Smooth muscle cell (in vitro differentiated cells): ENCODE measurements at regions not wholly inside any gene's neighbourhood (a gene's known extent, or its start where the extent isn't known, plus 50 kb on each side); places are given as distances from the start of the nearest gene placed in this dataset.

ENCODE experiments used
- DNase-seq: peaks from one replicate; lab custom pipeline; 2025; ENCODE audit not compliant: unreplicated experiment; lab: John Stamatoyannopoulos, UW
- H2AFZ ChIP-seq: fragments of 200-600 bp; sonication (generic); 2 replicates; pipeline ENCODE4 v1.6.0; 2016; ENCODE audit warnings: antibody characterized with exemption, low read depth, mild to moderate bottlenecking
- H3F3A ChIP-seq: fragments of 200-600 bp; sonication (generic); 2 replicates; pipeline ENCODE4 v1.6.0; 2017; ENCODE audit warnings: antibody characterized with exemption, low read depth
- H3K27ac ChIP-seq: fragments of 200-600 bp; sonication (generic); 2 replicates; pipeline ENCODE4 v1.5.1; 2016; ENCODE audit warnings: low read depth, mild to moderate bottlenecking
- H3K27me3 ChIP-seq: fragments of 200-600 bp; sonication (generic); 2 replicates; pipeline ENCODE4 v1.6.1; 2016; ENCODE audit warnings: low read depth, mild to moderate bottlenecking
- H3K36me3 ChIP-seq: fragments of 200-600 bp; sonication (generic); 2 replicates; pipeline ENCODE4 v1.5.1; 2016; ENCODE audit warnings: low read depth
- H3K4me1 ChIP-seq: fragments of 200-600 bp; sonication (generic); 2 replicates; pipeline ENCODE4 v1.5.1; 2016; ENCODE audit warnings: low read depth
- H3K4me2 ChIP-seq: fragments of 200-600 bp; sonication (generic); 2 replicates; pipeline ENCODE4 v1.6.0; 2016; ENCODE audit warnings: mild to moderate bottlenecking
- H3K4me3 ChIP-seq: fragments of 200-600 bp; sonication (generic); 2 replicates; pipeline ENCODE4 v1.5.1; 2016; ENCODE audit warnings: mild to moderate bottlenecking
- H3K79me2 ChIP-seq: fragments of 200-600 bp; sonication (generic); 2 replicates; pipeline ENCODE4 v1.6.0; 2016; ENCODE audit warnings: low read depth, mild to moderate bottlenecking
- H3K9ac ChIP-seq: fragments of 200-600 bp; sonication (generic); 2 replicates; pipeline ENCODE4 v1.6.0; 2016; ENCODE audit warnings: low read depth
- H3K9me3 ChIP-seq: fragments of 200-600 bp; sonication (generic); replicated peaks from 2 replicates; pipeline ENCODE4 v1.5.1; 2016; ENCODE audit warnings: low read depth
- H4K20me1 ChIP-seq: fragments of 200-600 bp; sonication (generic); 2 replicates; pipeline ENCODE4 v1.6.0; 2016; ENCODE audit warnings: low read depth
- whole genome bisulfite sequencing: methylation state at CpG from one replicate; pipeline ENCODE4 v1.1.7; 2016; ENCODE audit warnings: low lambda C conversion rate; 5-methylcytosine and 5-hydroxymethylcytosine counted together
- TF ChIP-seq, protein P1 (sequence below): fragments of 200-600 bp; sonication (generic); IDR thresholded peaks from 2 replicates; pipeline ENCODE4 v1.5.1; 2017; ENCODE audit warnings: borderline replicate concordance, mild to moderate bottlenecking, antibody characterized with exemption; ENCODE audit not compliant: insufficient read depth, poor library complexity, severe bottlenecking

GRCh38 chr2:76082509-76082908 lies 371.8 kb upstream of the GCFC2 start:
- 79% methylated on average over 3 of the region's 3 CpGs for WGBS
- no peak for DNase-seq
- TF ChIP-seq, protein P1, sequence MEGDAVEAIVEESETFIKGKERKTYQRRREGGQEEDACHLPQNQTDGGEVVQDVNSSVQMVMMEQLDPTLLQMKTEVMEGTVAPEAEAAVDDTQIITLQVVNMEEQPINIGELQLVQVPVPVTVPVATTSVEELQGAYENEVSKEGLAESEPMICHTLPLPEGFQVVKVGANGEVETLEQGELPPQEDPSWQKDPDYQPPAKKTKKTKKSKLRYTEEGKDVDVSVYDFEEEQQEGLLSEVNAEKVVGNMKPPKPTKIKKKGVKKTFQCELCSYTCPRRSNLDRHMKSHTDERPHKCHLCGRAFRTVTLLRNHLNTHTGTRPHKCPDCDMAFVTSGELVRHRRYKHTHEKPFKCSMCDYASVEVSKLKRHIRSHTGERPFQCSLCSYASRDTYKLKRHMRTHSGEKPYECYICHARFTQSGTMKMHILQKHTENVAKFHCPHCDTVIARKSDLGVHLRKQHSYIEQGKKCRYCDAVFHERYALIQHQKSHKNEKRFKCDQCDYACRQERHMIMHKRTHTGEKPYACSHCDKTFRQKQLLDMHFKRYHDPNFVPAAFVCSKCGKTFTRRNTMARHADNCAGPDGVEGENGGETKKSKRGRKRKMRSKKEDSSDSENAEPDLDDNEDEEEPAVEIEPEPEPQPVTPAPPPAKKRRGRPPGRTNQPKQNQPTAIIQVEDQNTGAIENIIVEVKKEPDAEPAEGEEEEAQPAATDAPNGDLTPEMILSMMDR, result no peak
- Histone ChIP-seq H3K4me2 (no peak overlapping the region), H4K20me1 (no peaks in the 10 kb centered on the region), H3K4me3 (no peak overlapping the region), H2AFZ (no peak overlapping the region), H3K27ac (no peak overlapping the region), H3K27me3 (no peaks in the 10 kb centered on the region), H3K9ac (no peak overlapping the region), H3K79me2 (no peaks in the 10 kb centered on the region), H3F3A (peaks cover under 1% of the 10 kb centered on the region), H3K4me1 (no peaks in the 10 kb centered on the region), H3K9me3 (no peaks in the 10 kb centered on the region), H3K36me3 (no peaks in the 10 kb centered on the region)

- Histone ChIP-seq H3K27me3 (no peaks in the 10 kb centered on the region), H3K4me1 (no peaks in the 10 kb centered on the region), H3K4me3 (no peak overlapping the region), H4K20me1 (no peaks in the 10 kb centered on the region), H3F3A (no peaks in the 10 kb centered on the region), H3K27ac (no peak overlapping the region), H3K9ac (no peak overlapping the region), H3K36me3 (no peaks in the 10 kb centered on the region), H3K79me2 (no peaks in the 10 kb centered on the region), H3K9me3 (no peaks in the 10 kb centered on the region), H3K4me2 (no peak overlapping the region), H2AFZ (no peak overlapping the region)
- TF ChIP-seq, protein P1, result no peak
- 48% methylated on average over 2 of the region's 2 CpGs for WGBS
- DNase-seq, result no peak
Measured at GRCh38 chr2:76080154-76080553, 369.4 kb upstream of the GCFC2 start.

- DNase-seq, result no peak
- H3K4me3 ChIP-seq, result no peak overlapping the region
- 96% methylated on average over 1 of the region's 1 CpG for WGBS
- H2AFZ ChIP-seq, result no peak overlapping the region
- no peak overlapping the region for H3K4me2 ChIP-seq
- H3K9me3 ChIP-seq, result no peaks in the 10 kb centered on the region
- TF ChIP-seq, protein P1, result no peak
- no peaks in the 10 kb centered on the region for H3K27me3 ChIP-seq
- H4K20me1 ChIP-seq, result no peaks in the 10 kb centered on the region
- no peaks in the 10 kb centered on the region for H3K36me3 ChIP-seq
- no peaks in the 10 kb centered on the region for H3F3A ChIP-seq
- H3K4me1 ChIP-seq, result no peaks in the 10 kb centered on the region
- no peaks in the 10 kb centered on the region for H3K79me2 ChIP-seq
- H3K9ac ChIP-seq, result no peak overlapping the region
- no peak overlapping the region for H3K27ac ChIP-seq
Measured at GRCh38 chr2:76075126-76075525, 364.4 kb upstream of the GCFC2 start.

DNA sequence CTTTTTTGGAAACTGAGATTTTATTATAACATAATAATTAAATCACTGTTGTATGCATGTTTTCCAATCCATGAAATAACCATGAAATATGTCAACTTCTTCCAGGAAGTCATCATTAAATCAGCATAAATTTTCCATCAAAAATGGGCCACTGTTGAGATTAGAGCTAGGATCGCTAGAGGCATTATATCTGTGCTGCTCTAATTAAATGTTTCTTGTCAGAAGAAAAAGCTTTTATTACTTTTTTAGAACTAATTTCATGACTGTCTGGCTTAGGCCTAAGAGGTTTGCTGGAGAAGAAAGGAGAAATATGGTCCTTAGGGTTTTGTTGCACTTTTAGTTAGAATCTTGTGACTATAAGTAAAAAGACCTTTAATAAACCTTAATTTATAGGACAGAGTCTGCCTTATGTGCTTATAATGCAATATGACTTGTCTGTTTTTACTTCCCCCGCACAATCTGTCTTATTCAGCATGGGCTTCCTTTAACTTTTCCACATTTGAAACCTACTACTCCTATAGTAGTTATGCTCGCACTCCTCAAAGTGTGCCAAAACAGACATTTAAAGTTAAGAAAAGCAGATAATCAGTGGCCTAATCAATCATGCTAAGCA lies 363.4 kb upstream of the GCFC2 start:
- Histone ChIP-seq H3K9ac (no peak overlapping the region), H3K36me3 (no peaks in the 10 kb centered on the region), H3K27me3 (no peaks in the 10 kb centered on the region), H3K79me2 (no peaks in the 10 kb centered on the region), H3K4me3 (no peak overlapping the region), H4K20me1 (no peaks in the 10 kb centered on the region), H3F3A (no peaks in the 10 kb centered on the region), H3K9me3 (peaks cover 4% of the 10 kb centered on the region), H3K4me1 (no peaks in the 10 kb centered on the region), H2AFZ (no peak overlapping the region), H3K4me2 (no peak overlapping the region), H3K27ac (no peak overlapping the region)
- WGBS, result 97% methylated on average over 3 of the region's 3 CpGs
- DNase-seq, result no peak
- TF ChIP-seq, protein P1, result no peak
